SK-N-MC (cell line): ENCODE measurements at regions not wholly inside any gene's neighbourhood (a gene's known extent, or its start where the extent isn't known, plus 50 kb on each side); places are given as distances from the start of the nearest gene placed in this dataset.

ENCODE experiments used
- EZH2 ChIP-seq: fragments of 200-600 bp; sonication (generic); IDR thresholded peaks from one replicate; pipeline ENCODE4 v1.6.1; 2017; ENCODE audit warnings: antibody characterized with exemption
- FOXP2 ChIP-seq: optimal IDR thresholded peaks from 2 replicates; pipeline ENCODE3; 2011; ENCODE audit warnings: mild to moderate bottlenecking, moderate library complexity; ENCODE audit not compliant: insufficient read depth; ENCODE audit errors: extremely low read length, control extremely low read depth
- POLR2AphosphoS5 ChIP-seq: IDR thresholded peaks from 2 replicates; pipeline ENCODE4 v1.6.1; 2012; ENCODE audit warnings: mild to moderate bottlenecking, low read depth, low read length, borderline replicate concordance

DNA sequence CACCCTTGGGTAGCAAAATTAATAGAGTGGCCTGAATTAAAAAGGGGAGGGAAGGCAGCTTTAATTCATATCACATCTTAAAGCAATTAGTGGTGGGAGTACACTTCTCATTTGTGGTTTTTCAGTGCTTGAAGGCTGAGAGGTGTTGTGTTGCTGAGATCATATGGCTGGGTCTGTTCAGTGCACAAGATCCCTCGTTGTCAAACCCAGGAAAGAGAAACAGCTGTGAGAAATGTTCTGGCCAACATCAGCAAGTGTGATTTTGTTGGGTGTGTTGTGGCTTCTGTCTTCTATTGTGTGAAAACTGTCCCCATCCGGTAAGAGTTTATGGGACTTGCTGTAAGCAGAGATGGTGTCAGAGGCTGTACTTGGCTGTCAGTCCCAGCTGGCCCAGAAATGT, 197.9 kb upstream of the BMPER start:
- no peak for TF ChIP-seq EZH2
- TF ChIP-seq POLR2AphosphoS5: no peak
- TF ChIP-seq FOXP2: no peak
